Inflammatory macrophage (primary cell): ENCODE measurements at regions not wholly inside any gene's neighbourhood (a gene's known extent, or its start where the extent isn't known, plus 50 kb on each side); places are given as distances from the start of the nearest gene placed in this dataset.
"Not testable (repeated sequence)": the region's sequence is repeated elsewhere in the genome, so short reads cannot be mapped to it uniquely, and the experiment has no call there.

ENCODE experiments used
- DNase-seq, 2 donors: peaks; one replicate each; pipeline ENCODE4 v3.0.0-alpha.2; 2020 to 2022

DNA sequence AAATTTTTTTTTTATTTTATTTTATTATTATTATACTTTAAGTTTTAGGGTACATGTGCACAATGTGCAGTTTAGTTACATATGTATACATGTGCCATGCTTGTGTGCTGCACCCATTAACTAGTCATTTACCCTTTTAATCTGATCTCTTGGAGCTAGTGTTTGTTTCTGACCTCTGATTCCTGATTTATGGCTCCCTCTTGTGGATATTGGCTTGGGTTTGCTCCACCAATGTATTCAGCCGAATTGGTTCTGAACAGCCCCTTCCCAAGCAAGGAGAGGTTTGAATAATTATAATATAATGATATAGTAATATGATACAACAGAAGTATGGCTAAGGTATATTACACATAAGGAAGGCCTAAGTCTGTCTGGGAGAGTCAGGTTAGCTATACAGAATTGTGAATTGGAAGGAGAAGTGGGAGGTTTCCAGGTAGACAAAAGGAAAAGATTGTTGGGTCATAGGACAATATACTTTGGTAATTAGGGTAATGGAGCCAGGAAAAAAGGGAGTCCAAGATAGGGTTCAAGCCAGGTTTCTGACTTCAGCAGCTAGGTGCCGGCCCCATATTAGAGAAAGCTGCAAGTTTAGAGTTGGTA lies 53.1 kb upstream of the HMCN1 start:
- peak; percentile 63 to 65 for DNase-seq

- peak in 1 of 2 donors; percentile 40 for DNase-seq
Observed at GRCh38 chr1:185680453-185680852, 53.7 kb upstream of the HMCN1 start.

GRCh38 chr1:185679220-185679619 lies 55.0 kb upstream of the HMCN1 start:
- DNase-seq = peak in 1 of 2 donors; percentile 13

- no peak for DNase-seq
Observed at GRCh38 chr1:185676969-185677368, 57.2 kb upstream of the HMCN1 start.

GRCh38 chr1:185674201-185674600 lies 60.0 kb upstream of the HMCN1 start:
- peak; percentile 32 to 55 for DNase-seq

GRCh38 chr1:185672719-185673360 lies 61.4 kb upstream of the HMCN1 start:
- peak; percentile 76 to 85 for DNase-seq

DNA sequence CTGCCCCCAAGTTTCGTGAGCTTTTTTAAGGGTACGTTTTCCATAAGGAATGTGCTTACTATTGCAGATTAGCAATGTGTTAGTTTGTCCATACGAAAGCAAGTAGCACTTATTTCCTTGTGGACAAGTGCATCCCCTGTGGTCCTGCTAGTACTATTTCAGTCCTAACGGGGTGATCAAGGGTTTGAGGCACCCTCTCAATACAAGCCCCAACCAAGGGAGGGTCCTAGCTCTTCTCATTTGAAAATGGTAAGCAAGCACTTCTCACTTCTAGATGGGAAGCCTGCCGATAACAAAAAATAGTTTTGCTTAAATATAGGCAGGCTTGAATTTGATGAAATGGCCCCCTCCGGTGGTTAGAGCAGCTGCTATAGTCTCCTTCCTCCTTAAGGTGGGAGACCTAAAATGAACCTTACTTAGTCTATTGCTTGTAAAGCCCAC lies 64.0 kb upstream of the HMCN1 start:
- peak; percentile 28 to 48 for DNase-seq

DNA sequence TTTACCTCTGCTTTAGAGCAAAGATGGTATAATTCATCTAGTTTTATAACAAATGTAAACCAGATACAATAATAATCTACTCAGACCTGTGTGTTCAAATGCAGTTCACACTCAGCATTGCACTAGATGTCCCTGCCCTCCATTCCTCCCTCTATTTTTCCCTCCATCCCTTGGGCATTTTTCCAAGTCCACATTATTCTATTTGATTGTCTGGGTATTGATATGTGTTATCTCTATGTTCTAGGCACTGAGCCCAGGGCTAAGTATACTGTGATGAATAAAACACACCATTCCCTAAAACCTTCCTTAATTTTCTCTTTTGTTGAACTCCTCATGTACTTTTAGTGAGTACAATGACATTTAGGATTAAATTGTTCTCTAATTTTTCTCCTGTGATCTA lies 66.2 kb upstream of the HMCN1 start:
- no peak for DNase-seq

GRCh38 chr1:185666582-185666981 lies 67.6 kb upstream of the HMCN1 start:
- DNase-seq = no peak

DNA sequence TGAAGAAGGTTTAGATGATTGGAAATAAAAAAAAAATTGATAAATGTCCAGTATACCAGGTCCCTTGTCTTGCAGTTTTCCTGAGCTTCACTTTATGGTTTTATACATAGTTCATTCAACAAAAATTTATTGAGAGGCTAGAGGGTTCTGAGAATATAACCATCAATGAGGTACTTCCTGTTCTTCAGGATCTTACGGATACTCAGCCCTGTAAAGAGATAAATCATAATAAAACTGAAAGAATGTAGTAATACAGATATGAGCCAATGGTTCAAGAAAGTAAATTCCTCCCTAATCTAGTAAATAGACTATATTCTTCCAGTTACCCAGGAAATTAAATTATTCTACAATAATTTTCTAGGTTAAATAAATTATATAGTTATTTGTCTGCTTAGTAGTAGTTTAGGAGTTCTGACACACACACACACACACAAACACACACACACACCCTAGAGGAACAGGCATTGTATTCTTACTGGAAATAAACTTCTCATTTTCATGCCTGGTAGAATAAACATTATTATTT lies 70.4 kb upstream of the HMCN1 start:
- DNase-seq = no peak

DNA sequence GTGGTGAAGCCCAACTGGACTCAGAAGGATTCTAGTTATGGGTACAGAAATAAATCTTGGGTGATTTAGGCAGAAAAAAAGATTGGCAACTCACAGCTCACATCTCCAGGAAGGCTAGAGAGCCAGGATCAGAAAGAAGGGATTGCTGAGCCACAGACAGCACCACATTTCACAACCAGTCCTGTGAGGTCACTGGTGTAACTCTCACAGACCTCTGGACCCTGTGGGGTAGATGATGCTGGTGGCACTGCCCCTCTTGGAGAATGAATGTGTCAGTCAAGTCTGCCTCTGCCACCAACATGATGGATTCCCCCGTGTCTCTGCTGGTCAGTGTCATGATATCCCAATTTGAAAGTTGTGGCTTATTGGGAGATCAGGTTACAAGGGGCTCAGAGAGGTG lies 70.9 kb upstream of the HMCN1 start:
- no peak for DNase-seq

DNA sequence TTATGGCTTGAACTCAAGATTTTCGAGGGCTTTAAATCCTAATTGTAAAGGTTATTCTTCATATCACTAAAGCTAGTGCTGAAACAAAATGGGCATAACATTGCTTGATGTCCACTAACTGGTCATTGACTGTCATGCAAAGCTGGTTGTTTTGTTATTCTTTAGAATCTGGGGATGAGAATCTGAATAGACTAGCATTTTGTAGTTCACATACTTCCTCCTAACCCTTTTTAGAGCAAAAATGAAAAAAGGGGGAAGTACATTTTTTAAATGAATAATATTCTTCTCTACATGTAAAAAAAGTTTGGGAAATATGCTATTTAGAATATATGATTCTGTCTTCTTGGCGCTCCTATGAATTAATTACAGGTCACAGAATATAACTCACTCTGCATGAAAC lies 72.2 kb upstream of the HMCN1 start:
- DNase-seq = peak in 1 of 2 donors; percentile 22

- no peak for DNase-seq
Observed at GRCh38 chr1:185656663-185657062, 77.5 kb upstream of the HMCN1 start.

GRCh38 chr1:185654952-185655314 lies 79.3 kb upstream of the HMCN1 start:
- DNase-seq = no peak

GRCh38 chr1:185654199-185654951 lies 79.8 kb upstream of the HMCN1 start:
- no peak for DNase-seq

DNA sequence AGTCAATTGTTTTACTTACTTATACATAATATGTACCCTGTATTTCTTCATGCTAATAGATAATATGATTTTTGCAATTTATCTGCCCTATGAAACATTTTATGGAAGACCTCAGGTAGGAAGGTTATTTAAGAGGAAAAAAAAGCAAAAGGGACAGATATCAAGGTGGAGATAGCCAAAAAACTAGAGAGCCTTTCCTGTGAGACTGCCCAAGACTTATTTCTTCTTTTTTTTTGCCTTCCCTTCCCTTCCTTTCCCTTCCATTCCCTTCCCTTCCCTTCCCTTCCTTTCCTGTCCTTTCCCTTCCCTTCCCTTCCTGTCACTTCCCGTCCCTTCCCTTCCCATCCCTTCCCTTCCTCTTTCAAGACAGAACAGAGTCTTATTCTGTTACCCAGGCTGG lies 80.6 kb upstream of the HMCN1 start:
- no peak for DNase-seq

- peak; percentile 48 to 53 for DNase-seq
Observed at GRCh38 chr1:185652348-185652747, 81.8 kb upstream of the HMCN1 start.

- DNase-seq = no peak
Observed at GRCh38 chr1:185650602-185651230, 83.5 kb upstream of the HMCN1 start.

DNA sequence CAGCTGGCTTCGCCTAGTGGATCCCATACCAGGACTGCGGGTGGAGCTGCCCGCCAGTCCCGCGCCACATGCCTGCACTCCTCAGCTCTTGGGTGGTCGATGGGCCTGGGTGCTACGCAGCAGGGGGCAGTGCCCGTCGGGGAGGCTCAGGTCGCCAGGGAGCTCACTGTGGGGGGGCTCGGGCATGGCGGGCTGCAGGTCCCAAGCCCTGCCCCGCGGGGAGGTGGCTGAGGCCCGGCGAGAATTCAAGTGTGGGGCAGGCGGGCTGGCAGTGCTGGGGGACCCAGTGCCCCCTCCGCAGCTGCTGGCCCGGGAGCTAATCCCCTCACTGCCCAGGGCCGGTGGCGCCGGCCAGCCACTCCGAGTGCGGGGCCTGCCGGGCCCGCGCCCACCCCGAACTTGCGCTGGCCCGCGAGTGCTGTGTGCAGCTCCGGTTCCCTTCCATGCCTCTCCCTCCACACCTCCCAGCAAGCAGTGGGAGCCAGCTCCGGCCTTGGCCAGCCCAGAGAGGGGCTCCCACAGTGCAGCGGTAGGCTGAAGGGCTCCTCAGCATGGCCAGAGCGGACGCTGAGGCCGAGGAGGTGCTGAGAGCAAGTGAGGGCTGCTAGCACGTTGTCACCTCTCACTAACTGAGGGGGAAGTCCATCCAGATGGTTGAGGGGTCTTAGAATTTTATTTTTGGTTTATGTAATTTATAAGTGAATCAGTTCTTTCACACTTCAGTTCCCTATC lies 85.2 kb upstream of the HMCN1 start:
- no peak for DNase-seq

- DNase-seq = not testable (repeated sequence)
Observed at GRCh38 chr1:185647597-185648267, 86.5 kb upstream of the HMCN1 start.

GRCh38 chr1:185646202-185646683 lies 87.9 kb upstream of the HMCN1 start:
- no peak for DNase-seq

DNA sequence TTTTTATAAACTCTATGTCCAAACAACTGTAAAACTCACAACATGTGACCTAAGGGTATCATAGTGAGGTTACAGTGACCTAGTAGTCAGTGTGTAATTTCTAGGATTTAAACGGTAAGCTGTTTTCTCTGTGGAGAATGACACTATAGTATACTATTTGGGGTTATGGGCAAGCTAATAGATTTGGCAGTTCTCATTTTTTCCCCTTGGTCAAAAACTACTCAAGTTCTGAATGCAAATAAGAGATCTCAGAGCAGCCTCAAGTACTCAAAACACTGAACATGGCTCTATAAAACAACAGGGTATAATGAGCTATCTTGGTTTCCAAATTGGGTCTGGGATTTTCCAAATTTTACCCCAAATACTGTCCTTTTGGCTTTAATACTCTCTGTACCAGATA lies 88.5 kb upstream of the HMCN1 start:
- DNase-seq = no peak
